Calu3 (cell line): ENCODE measurements at regions not wholly inside any gene's neighbourhood (a gene's known extent, or its start where the extent isn't known, plus 50 kb on each side); places are given as distances from the start of the nearest gene placed in this dataset.

Experiments used
- BruUV-seq: library from RNA; stranded (reverse); fragments of 400-500 nt; replicated peaks from 2 replicates; lab custom pipeline; 2021; lab: Mats Ljungman, UMichigan
- CTCF ChIA-PET: fragments of 300-600 bp; sonication (Branson Sonifier 250); formaldehyde crosslinking; loops from one replicate; lab custom pipeline; 2022; ENCODE audit warnings: antibody characterized with exemption; lab: Charles Lee
- DNase-seq: peaks from one replicate; pipeline ENCODE4 v3.0.0; 2022
- H3K27ac Mint-ChIP-seq: one replicate; pipeline ENCODE4 v1.8.0; 2022; ENCODE audit warnings: mixed read lengths; ENCODE audit not compliant: unreplicated experiment
- H3K27me3 Mint-ChIP-seq: one replicate; pipeline ENCODE4 v1.8.0; 2022; ENCODE audit warnings: mixed read lengths; ENCODE audit not compliant: unreplicated experiment
- H3K36me3 Mint-ChIP-seq: one replicate; pipeline ENCODE4 v1.8.0; 2022; ENCODE audit warnings: mild to moderate bottlenecking, moderate library complexity, mixed read lengths; ENCODE audit not compliant: insufficient read depth, unreplicated experiment
- H3K4me1 Mint-ChIP-seq: one replicate; pipeline ENCODE4 v1.8.0; 2022; ENCODE audit warnings: mild to moderate bottlenecking, low read depth, mixed read lengths; ENCODE audit not compliant: unreplicated experiment
- H3K4me3 Mint-ChIP-seq: one replicate; pipeline ENCODE4 v1.8.0; 2022; ENCODE audit warnings: mild to moderate bottlenecking, low read depth, moderate library complexity, mixed read lengths; ENCODE audit not compliant: unreplicated experiment
- H3K9me3 Mint-ChIP-seq: one replicate; pipeline ENCODE4 v1.8.0; 2022; ENCODE audit warnings: low read depth, mixed read lengths; ENCODE audit not compliant: unreplicated experiment
- intact Hi-C: fragments of 100-400 bp; cut with micrococcal nuclease; formaldehyde crosslinking; loops from one replicate; pipeline ENCODE4 v1.10.0; 2022; ENCODE audit not compliant: unreplicated experiment
- TF ChIP-seq, protein P1 (sequence below): fragments of 200-600 bp; IDR thresholded peaks from one replicate; pipeline ENCODE4 v1.8.0; 2022; ENCODE audit warnings: antibody characterized with exemption; ENCODE audit not compliant: unreplicated experiment

DNA sequence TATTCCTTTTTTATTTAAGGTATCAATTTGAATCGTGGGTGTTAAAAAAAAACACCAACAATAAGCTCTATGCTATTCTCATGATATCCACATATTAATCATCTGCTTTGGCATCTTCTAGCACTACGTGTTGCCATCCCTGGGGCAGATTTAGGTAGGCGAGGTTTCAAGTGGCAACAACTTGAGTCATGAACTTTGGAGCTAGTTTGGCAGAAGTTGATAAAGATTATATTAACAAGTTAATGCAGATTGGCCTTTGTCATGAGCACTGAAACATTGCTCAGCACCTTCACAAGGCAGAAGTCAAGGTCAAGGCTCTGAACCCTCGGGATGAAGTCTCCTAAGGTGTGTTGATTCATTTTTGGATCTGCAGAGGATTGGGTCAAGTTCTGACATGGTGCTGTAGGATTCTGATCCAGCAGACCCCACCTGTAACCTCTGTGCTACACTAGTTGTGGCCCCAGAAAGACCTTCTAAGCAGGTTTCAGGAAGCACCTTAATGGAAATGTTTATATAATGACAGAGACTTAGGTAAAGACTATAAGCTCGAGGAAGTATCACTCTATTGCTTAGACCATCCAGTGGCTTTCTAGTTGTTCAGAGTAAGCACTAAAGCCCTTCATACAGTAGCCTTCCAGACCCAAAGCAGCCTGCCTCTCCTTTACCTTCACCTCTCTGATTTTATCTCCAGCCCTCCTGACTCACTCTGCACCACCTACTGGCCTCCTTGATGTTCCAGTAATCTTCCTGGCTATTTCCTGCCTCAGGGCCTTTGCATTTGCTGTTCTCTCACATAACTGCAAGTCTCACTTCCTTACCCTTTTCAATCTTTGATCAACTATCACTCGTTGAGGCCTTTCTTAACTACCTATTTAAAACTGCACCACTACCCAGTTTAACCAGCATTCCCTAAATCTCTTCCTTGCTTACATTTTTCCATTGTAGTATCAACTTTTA lies 117.0 kb upstream of the SLC4A4 start:
- Mint-ChIP-seq H3K9me3 (no peaks in the 10 kb centered on the region), H3K36me3 (no peaks in the 10 kb centered on the region), H3K4me1 (no peaks in the 10 kb centered on the region), H3K4me3 (no peak overlapping the region), H3K27me3 (no peaks in the 10 kb centered on the region), H3K27ac (no peak overlapping the region)
- no TSS peak for BruUV-seq
- no peak for DNase-seq
- intact Hi-C loops, result no loop called here
- TF ChIP-seq, protein P1, sequence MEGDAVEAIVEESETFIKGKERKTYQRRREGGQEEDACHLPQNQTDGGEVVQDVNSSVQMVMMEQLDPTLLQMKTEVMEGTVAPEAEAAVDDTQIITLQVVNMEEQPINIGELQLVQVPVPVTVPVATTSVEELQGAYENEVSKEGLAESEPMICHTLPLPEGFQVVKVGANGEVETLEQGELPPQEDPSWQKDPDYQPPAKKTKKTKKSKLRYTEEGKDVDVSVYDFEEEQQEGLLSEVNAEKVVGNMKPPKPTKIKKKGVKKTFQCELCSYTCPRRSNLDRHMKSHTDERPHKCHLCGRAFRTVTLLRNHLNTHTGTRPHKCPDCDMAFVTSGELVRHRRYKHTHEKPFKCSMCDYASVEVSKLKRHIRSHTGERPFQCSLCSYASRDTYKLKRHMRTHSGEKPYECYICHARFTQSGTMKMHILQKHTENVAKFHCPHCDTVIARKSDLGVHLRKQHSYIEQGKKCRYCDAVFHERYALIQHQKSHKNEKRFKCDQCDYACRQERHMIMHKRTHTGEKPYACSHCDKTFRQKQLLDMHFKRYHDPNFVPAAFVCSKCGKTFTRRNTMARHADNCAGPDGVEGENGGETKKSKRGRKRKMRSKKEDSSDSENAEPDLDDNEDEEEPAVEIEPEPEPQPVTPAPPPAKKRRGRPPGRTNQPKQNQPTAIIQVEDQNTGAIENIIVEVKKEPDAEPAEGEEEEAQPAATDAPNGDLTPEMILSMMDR, result no peak
- CTCF ChIA-PET, result no interaction called here

DNA sequence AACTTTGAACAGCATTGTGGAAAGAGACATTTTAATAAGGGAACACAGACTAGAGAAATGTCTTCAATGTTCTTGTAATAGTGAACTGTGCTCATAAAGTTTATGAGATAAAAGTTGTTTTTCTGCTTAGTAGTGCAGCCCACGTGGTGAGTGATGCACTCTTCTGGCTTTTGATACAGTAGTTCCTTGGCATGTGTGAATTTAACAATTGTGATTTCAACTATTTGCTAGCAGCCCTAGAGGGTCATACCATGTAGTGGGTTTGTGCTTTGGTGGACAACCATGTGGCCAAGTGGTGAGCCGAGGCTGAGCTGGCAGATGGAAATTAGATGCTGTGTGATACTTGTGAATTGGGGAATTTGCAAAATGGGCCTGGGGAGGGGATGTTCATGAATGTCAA lies 116.2 kb upstream of the SLC4A4 start:
- DNase-seq, result no peak
- Mint-ChIP-seq H3K9me3 (no peaks in the 10 kb centered on the region), H3K36me3 (no peaks in the 10 kb centered on the region), H3K4me1 (no peaks in the 10 kb centered on the region), H3K27me3 (no peaks in the 10 kb centered on the region), H3K27ac (no peak overlapping the region), H3K4me3 (no peak overlapping the region)
- CTCF ChIA-PET, result no interaction called here
- TF ChIP-seq, protein P1, result no peak
- intact Hi-C loops, result no loop called here
- no TSS peak for BruUV-seq

DNA sequence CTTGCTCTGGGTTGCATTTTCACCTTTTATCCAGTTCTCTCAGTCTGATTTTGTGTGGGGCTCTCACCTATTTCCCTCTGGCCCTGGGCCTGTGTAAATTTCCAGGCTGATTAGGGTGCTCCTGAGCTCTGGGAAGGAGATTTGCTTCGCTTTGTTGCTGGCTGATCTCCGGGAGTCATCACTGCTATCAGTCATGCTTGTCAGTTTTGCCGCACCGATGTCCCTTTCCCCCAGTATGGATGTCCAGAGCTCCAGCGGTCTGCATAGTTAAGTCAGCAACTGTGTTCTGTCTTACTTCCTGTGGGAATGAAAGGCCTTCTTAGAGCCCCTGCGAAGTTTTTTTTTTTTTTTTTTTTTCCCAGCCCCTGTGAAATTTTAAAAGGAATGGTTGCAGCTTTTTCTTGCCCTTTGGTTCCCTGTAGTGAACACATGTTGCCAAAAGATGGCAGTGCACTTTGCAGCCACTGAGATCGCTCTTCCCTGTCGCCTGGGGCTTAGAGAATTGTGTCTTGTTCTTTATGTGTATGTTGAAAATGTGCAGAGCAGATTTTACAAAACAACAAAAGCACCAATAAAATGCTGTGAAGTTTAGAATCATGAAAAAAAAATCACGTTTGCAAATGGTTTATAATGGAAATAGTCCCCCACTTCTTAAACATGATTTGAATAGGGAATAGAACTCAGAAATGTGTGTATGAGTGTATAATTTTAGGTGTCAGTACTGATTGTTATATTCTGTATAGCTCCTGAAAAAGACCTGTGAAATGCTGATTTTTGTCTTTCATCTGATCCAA lies 109.1 kb upstream of the SLC4A4 start:
- Mint-ChIP-seq H3K27ac (no peak overlapping the region), H3K36me3 (no peaks in the 10 kb centered on the region), H3K9me3 (no peaks in the 10 kb centered on the region), H3K4me3 (no peak overlapping the region), H3K27me3 (no peaks in the 10 kb centered on the region), H3K4me1 (peaks cover 25% of the 10 kb centered on the region)
- BruUV-seq, result no TSS peak
- TF ChIP-seq, protein P1, result peak; percentile 40
- CTCF ChIA-PET, result interaction anchor here (0.6 to 1.1 kb wide), 5 partner anchors 9 to 324 kb away, joined by 3 to 4 read pairs (median 3); no protein-coding TSS in a partner anchor
- intact Hi-C loops, result loop anchor here (2.0 kb wide), 1 partner anchor 483 kb away; no protein-coding TSS in a partner anchor
- DNase-seq, result peak; percentile 15

DNA sequence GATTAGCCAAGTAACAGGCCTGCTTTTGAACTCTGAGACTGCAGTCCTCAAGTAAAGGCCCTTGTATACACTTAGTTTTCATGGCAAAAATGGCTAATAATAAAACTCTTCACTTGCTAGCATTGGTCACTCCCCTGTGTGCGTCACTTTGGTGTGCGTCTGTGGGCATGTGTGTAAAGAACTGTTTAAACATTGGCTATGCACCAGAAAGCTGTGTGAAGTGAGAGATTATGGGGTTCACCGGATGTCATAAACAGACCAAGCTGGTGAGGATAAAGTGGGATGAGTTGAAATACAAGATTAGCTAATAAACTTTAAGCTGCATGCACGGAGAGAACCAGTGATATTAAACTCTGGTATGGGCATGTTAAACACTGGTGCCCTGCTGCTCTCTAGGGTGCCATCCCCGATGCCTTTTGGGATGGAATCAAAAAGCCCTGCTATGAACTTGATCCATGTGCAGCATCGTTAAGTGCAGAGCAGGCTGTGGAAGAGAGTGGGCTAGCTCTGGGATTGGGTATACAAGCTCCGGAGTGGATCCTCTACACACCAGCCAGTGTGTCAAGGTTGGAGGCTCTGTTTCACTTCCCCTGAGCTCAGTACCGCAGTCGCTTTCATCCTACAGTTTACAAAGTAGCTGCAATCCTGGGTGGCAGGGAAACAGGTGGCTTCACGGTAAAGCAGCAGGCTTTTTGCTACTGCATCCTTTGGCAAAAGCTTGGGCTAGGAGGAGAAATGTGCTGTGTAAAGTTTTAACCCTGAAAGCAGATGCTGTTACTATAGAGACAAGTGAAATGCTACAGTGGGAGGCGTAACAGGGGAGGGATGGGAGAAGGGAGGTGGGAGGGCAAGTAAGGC lies 108.3 kb upstream of the SLC4A4 start:
- Mint-ChIP-seq H3K27me3 (no peaks in the 10 kb centered on the region), H3K9me3 (no peaks in the 10 kb centered on the region), H3K27ac (no peak overlapping the region), H3K36me3 (no peaks in the 10 kb centered on the region), H3K4me1 (peaks cover 25% of the 10 kb centered on the region), H3K4me3 (no peak overlapping the region)
- TF ChIP-seq, protein P1, result no peak
- CTCF ChIA-PET, result interaction anchor here (0.6 to 1.1 kb wide), 3 partner anchors 40 to 323 kb away, joined by 3 to 4 read pairs (median 3); no protein-coding TSS in a partner anchor
- intact Hi-C loops, result no loop called here
- no peak for DNase-seq
- BruUV-seq, result no TSS peak
